ENCODE measurements at regions not wholly inside any gene's neighbourhood (a gene's known extent, or its start where the extent isn't known, plus 50 kb on each side); places are given as distances from the start of the nearest gene placed in this dataset.

DNA sequence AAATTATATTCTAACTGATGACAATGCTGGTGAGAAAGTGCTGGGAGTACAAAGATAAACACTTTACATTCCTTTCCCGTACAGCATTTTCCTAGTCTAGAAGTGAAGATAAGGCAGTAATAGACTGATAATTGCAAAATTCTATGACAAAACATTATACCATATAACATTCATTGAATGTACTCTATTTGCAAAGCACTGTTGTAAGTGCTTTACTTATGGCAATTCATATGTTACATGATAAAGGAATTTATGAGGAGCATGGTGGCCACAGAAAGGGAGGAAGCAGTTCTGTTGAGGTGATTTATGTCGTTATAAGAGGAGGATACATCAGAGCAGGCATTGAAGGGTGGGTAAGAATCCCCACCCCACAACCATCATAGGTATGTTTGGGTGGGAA is 434.8 kb downstream of the RAB38 start:
- TF ChIP-seq POLR2A (IDR thresholded peaks at IDR 0.05; ENCODE audit: low read depth, low read length) = no peak
- no peak for TF ChIP-seq POU2F2 (IDR thresholded peaks at IDR 0.05; ENCODE audit: low read depth, low read length)
- no peak for TF ChIP-seq TAF1 (IDR thresholded peaks at IDR 0.05; ENCODE audit: low read depth, low read length)
